Skin epidermis (tissue), 12 donors: ENCODE measurements at regions not wholly inside any gene's neighbourhood (a gene's known extent, or its start where the extent isn't known, plus 50 kb on each side); places are given as distances from the start of the nearest gene placed in this dataset.

Experiments
- H3K27ac ChIP-seq, 21 experiments: fragments of 200-600 bp; sonication (generic) in 11 of 21; one replicate each; pipeline ENCODE4 v1.5.0; 2020; ENCODE audit warnings: mild to moderate bottlenecking in 3 of 21, inconsistent platforms in 2 of 21, moderate library complexity in 2 of 21
- H3K4me3 ChIP-seq, 7 experiments: fragments of 200-600 bp; sonication (generic) in 2 of 7; one replicate each; pipeline ENCODE4 v1.5.0; 2020; ENCODE audit warnings: inconsistent platforms in 2 of 7, mild to moderate bottlenecking in 2 of 7, moderate library complexity in 1 of 7

- H3K4me3 ChIP-seq, result no peak overlapping the region
- peak overlapping the region in 1 of 21 experiments; percentile 57 for H3K27ac ChIP-seq
Observed at GRCh38 chr9:80061096-80061495, 489.3 kb downstream of the TLE4 start.

GRCh38 chr9:80059979-80060378 is 488.2 kb downstream of the TLE4 start:
- H3K4me3 ChIP-seq, result no peak overlapping the region
- H3K27ac ChIP-seq, result no peak overlapping the region

DNA sequence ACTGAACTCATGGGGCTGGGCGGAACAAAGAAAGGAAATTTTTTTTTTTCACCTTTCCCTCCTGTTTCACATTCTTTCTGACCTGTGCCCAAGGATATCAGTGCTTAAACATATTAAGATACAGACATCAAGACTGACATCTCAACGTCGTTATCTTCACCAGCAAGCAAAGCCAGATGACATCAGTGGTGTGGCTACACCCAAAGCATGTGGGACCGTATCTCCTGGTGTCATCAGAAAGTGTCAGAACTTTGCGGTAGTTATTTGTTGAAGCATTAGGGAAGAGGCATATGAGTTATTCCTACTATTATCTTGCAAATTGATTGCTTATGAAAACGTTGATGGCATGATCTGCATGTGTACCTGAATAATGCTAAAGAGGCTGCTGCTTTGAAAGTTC is 487.4 kb downstream of the TLE4 start:
- no peak overlapping the region for H3K4me3 ChIP-seq

GRCh38 chr9:80052830-80053229 is 481.1 kb downstream of the TLE4 start:
- Histone ChIP-seq H3K27ac (no peak overlapping the region), H3K4me3 (no peak overlapping the region)

More for the DNA sequence above, 487.4 kb downstream of the TLE4 start:
- no peak overlapping the region for H3K27ac ChIP-seq

- H3K4me3 ChIP-seq, result no peak overlapping the region
- H3K27ac ChIP-seq, result no peak overlapping the region
Observed at GRCh38 chr9:80049096-80049782, 477.5 kb downstream of the TLE4 start.

- H3K4me3 ChIP-seq, result no peak overlapping the region
- H3K27ac ChIP-seq, result no peak overlapping the region
Observed at GRCh38 chr9:80046481-80046880, 474.7 kb downstream of the TLE4 start.

DNA sequence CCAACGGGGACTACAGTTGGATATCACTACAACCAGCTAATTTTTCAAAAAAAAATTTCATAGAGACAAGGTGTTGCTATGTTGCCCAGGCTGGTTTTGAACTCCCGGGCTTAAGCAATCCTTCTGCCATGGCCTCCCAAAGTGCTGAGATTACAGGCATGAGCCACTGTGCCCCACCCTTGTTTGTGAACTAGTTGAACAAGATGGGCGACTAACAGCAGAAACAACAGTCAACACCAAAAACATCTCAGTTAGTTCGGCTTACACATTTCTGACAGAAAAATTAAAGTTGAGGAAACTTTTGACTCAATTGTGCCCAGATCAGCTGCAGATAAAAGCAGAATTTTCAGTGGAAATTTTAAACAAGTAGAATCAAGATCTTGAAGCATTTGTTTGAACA is 470.1 kb downstream of the TLE4 start:
- no peak overlapping the region for H3K4me3 ChIP-seq

GRCh38 chr9:80040457-80040856 is 468.7 kb downstream of the TLE4 start:
- Histone ChIP-seq H3K4me3 (no peak overlapping the region), H3K27ac (no peak overlapping the region)

More for the DNA sequence above, 470.1 kb downstream of the TLE4 start:
- no peak overlapping the region for H3K27ac ChIP-seq

DNA sequence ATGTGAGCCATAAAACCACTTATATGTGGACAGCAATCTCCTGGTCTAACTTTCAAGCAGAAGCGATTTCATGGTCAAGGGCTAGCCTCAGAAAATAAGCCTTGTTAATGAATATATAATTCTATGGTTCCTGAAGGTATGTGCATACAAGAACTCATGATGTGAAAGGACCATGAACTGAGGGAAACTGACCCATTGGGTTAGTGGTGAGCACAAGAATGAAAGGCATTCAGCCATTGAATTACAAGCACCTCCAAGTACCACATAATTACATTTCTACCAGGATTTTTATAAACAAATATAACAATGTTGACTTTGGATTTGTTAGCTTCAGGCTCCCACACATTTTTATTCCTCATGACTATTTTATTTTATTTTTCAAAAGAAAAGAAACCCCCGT is 459.0 kb downstream of the TLE4 start:
- Histone ChIP-seq H3K4me3 (no peak overlapping the region), H3K27ac (no peak overlapping the region)

DNA sequence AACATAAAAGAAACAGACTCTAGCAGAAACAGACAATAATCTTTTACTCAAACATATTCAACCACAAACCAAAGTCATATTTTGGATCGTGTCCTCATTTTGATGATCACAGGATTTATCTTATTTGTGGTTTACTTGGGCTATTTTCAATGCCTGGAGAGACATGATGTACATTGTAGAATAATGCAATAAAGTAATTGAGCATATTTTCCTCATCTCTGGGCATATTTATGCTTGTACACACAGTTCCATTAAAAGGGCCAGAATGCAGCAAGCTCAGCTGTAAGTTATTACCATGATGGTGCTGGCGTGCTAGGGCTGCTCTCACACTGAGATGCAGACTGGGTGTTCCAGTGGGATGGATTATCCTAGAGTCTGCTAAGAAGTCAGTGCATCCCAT is 456.7 kb downstream of the TLE4 start:
- H3K4me3 ChIP-seq, result no peak overlapping the region
- no peak overlapping the region for H3K27ac ChIP-seq

- Histone ChIP-seq H3K27ac (no peak overlapping the region), H3K4me3 (no peak overlapping the region)
Observed at GRCh38 chr9:80025796-80026520, 454.2 kb downstream of the TLE4 start.

DNA sequence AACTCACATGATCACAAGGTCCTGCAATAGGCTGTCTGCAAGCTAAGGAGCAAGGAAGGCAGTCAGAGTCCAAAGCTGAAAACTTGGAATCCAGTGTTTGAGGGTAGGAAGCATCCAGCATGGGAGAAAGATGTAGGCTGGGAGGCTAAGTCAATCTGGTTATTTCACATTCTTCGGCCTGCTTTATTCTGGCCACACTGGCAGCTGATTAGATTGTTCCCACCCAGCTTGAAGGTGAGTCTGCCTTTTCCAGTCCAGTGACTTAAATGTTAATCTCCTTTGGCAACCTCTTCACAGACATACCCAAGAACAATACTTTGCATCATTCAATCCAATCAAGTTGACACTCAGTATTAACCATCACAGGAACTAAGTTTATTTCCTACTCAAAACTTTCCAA is 453.4 kb downstream of the TLE4 start:
- H3K27ac ChIP-seq, result no peak overlapping the region

GRCh38 chr9:80020530-80020929 is 448.8 kb downstream of the TLE4 start:
- Histone ChIP-seq H3K27ac (no peak overlapping the region), H3K4me3 (no peak overlapping the region)

More for the DNA sequence above, 453.4 kb downstream of the TLE4 start:
- no peak overlapping the region for H3K4me3 ChIP-seq

DNA sequence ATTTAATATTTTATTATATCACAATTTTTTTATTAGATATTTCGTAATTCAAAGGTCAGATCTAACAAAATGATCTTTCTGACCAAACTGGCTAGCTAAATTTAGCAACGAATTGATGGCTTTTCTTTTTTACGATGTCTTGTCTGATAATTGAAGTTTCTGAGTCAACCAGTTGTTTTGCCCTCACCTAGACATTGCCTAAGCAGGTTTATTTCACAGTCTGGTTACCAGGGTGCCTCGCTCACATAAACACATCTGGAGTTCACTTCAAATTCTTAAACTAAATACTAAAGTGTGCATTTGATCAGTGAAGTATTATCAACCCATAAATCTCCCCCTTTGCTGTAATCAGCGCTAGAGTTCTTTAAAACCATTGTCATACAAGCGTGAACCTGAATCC is 448.3 kb downstream of the TLE4 start:
- Histone ChIP-seq H3K27ac (no peak overlapping the region), H3K4me3 (no peak overlapping the region)

DNA sequence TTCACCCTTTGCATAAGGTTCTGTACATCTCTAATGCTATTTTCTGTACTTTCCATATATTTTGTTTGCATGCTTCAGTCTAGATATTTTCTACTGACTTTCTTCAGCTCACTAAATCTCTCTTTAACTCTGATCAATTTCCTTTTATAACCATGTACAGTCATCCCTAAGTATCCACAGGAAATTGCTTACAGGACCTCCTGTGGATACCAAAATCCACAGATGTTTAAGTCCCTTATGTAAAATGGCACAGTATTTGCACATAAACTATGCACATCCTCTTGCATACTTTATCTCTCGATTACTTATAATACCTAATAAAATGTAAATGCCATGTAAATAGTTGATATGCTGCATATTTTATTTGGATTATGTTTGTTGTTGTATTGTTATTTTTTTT is 442.1 kb downstream of the TLE4 start:
- Histone ChIP-seq H3K27ac (no peak overlapping the region), H3K4me3 (no peak overlapping the region)

DNA sequence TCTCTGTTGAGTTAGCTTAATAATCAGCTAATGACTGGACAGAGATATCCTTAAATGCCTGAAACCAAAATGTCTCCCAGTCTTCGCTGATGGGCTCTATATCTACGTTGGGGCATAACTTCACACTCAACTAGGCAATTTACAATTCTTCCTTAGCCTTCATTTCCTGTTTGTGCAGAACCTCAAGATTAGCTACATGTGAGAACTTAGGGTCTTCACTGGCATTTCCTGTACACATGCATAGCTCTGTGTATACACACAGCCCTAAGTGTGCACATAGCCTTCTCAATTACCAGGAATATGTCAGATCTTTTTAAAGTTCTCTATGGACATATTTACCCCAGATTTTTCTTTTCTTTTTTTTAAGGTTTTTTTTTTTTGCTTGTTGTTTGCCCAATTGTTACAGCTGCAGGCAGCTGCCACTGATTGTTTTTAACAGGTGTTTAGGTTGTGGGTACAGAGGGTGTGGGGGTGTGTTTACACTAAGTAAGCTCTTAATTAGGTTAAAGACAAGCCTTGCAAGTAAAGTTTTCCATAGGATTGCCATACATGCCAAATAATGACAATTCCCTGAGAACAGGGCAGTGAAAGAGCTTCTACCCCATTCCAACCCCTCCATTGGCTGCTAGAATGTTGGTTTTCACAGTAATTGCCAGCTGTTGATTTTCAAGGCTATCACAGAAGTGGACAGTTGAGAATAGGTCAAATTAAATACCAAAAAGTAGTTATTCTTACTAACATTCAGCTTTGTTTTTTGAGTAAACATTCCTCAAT is 441.0 kb downstream of the TLE4 start:
- H3K4me3 ChIP-seq, result no peak overlapping the region

GRCh38 chr9:80009204-80009603 is 437.4 kb downstream of the TLE4 start:
- H3K27ac ChIP-seq, result no peak overlapping the region
- H3K4me3 ChIP-seq, result no peak overlapping the region

More for the DNA sequence above, 441.0 kb downstream of the TLE4 start:
- H3K27ac ChIP-seq, result no peak overlapping the region

DNA sequence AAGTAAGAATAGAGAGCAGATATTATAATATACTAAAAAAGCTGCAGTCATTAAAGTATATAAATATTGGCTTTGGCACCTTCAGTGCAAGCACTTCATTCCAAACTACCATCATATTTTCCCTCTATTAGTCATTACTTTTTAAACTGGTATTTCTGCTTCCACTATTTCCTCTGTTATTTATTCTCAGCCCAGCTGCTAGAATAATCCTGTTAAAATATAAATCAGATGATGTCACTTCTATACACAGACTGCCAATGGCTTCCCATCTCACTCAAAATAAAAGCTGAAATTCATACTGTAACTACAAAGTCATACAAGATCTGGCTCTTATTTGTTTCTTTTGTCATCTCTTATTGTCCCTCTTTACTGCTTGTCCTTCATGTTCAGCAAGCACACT is 432.9 kb downstream of the TLE4 start:
- H3K27ac ChIP-seq, result no peak overlapping the region
- H3K4me3 ChIP-seq, result no peak overlapping the region

DNA sequence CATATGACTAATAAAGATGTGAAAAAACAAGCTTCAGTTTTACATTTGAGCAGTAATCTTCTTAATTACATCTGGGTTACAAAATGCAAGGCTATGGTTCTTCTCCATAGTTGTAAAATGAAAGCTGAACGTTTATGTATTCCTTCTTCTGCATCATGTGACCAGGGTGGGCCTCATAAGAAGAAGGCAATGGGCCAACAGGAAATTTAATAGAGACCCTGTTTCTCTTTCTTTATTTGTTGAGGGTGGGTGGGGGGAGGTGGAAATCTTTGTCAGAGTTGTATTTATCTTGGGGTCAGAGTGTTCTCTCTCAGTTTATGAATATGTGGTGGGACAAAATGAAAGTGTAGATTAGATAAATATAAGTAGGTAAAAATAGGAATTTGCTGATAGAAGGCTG is 418.8 kb downstream of the TLE4 start:
- Histone ChIP-seq H3K27ac (no peak overlapping the region), H3K4me3 (no peak overlapping the region)

DNA sequence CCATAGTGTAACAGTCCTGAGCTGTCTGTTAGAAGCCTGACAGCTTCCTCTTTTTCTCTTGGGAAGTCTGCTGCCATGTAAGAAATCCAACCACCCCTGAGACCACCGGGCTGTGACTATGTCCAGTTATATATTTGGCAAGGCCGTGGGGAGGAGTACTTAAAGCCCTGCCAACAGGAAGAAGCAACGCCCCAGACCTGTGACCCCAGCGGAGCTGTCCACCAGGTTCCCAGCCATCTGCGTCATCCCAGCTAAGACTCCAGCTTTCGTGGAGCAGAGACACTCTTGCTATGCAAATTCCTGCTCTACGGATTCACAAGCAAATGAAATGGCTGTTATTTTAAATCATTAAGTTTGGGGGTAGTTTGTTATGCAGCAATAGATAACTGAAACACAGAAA is 417.3 kb downstream of the TLE4 start:
- no peak overlapping the region for H3K4me3 ChIP-seq
- no peak overlapping the region for H3K27ac ChIP-seq

- no peak overlapping the region for H3K4me3 ChIP-seq
- H3K27ac ChIP-seq, result no peak overlapping the region
Observed at GRCh38 chr9:79988126-79988525, 416.4 kb downstream of the TLE4 start.
